GM18517 (cell line): ENCODE measurements at regions not wholly inside any gene's neighbourhood (a gene's known extent, or its start where the extent isn't known, plus 50 kb on each side); places are given as distances from the start of the nearest gene placed in this dataset.
"Not testable (repeated sequence)": the region's sequence is repeated elsewhere in the genome, so short reads cannot be mapped to it uniquely, and the experiment has no call there.

Experiments
- ATAC-seq: cut with Tn5 transposase; IDR thresholded peaks from one replicate; pipeline ENCODE4 v1.9.1; 2021; ENCODE audit warnings: mild to moderate bottlenecking, moderate library complexity; ENCODE audit not compliant: unreplicated experiment

GRCh38 chr9:101893661-101894646 lies 155.5 kb upstream of the GRIN3A start:
- ATAC-seq, result no peak

- ATAC-seq, result no peak
Observed at GRCh38 chr9:101881508-101881907, 143.1 kb upstream of the GRIN3A start.

GRCh38 chr9:101880846-101881245 lies 142.4 kb upstream of the GRIN3A start:
- ATAC-seq, result no peak

GRCh38 chr9:101878734-101879133 lies 140.3 kb upstream of the GRIN3A start:
- ATAC-seq, result no peak

- no peak for ATAC-seq
Observed at GRCh38 chr9:101877439-101877838, 139.0 kb upstream of the GRIN3A start.

- ATAC-seq, result no peak
Observed at GRCh38 chr9:101861472-101861871, 123.0 kb upstream of the GRIN3A start.

- no peak for ATAC-seq
Observed at GRCh38 chr9:101860920-101861319, 122.5 kb upstream of the GRIN3A start.

GRCh38 chr9:101859620-101860019 lies 121.2 kb upstream of the GRIN3A start:
- ATAC-seq, result no peak

GRCh38 chr9:101858026-101858425 lies 119.6 kb upstream of the GRIN3A start:
- ATAC-seq, result no peak

- no peak for ATAC-seq
Observed at GRCh38 chr9:101849102-101849707, 110.8 kb upstream of the GRIN3A start.

- no peak for ATAC-seq
Observed at GRCh38 chr9:101848485-101848919, 110.1 kb upstream of the GRIN3A start.

GRCh38 chr9:101846161-101846560 lies 107.7 kb upstream of the GRIN3A start:
- ATAC-seq, result no peak

GRCh38 chr9:101840694-101841188 lies 102.3 kb upstream of the GRIN3A start:
- ATAC-seq, result no peak

- not testable (repeated sequence) for ATAC-seq
Observed at GRCh38 chr9:101838988-101839387, 100.5 kb upstream of the GRIN3A start.

- ATAC-seq, result no peak
Observed at GRCh38 chr9:101836021-101836420, 97.6 kb upstream of the GRIN3A start.

GRCh38 chr9:101832486-101832885 lies 94.0 kb upstream of the GRIN3A start:
- ATAC-seq, result no peak

- ATAC-seq, result not testable (repeated sequence)
Observed at GRCh38 chr9:101821450-101821849, 83.0 kb upstream of the GRIN3A start.

GRCh38 chr9:101820983-101821382 lies 82.5 kb upstream of the GRIN3A start:
- ATAC-seq, result not testable (repeated sequence)

- no peak for ATAC-seq
Observed at GRCh38 chr9:101814064-101814463, 75.6 kb upstream of the GRIN3A start.

- not testable (repeated sequence) for ATAC-seq
Observed at GRCh38 chr9:101807879-101808278, 69.4 kb upstream of the GRIN3A start.

- ATAC-seq, result no peak
Observed at GRCh38 chr9:101796044-101796443, 57.6 kb upstream of the GRIN3A start.

- no peak for ATAC-seq
Observed at GRCh38 chr9:101795147-101795546, 56.7 kb upstream of the GRIN3A start.
